Sigmoid colon (tissue), 4 donors: ENCODE measurements at regions not wholly inside any gene's neighbourhood (a gene's known extent, or its start where the extent isn't known, plus 50 kb on each side); places are given as distances from the start of the nearest gene placed in this dataset.

Experiments used
- EP300 ChIP-seq, 4 donors: sonication (generic); formaldehyde crosslinking; IDR thresholded peaks; one replicate each; pipeline ENCODE4 v1.6.1; 2017; ENCODE audit warnings: antibody characterized with exemption in 4 of 4
- POLR2A ChIP-seq, 2 donors: fragments of 450-650 bp; IDR thresholded peaks; one replicate each; pipeline ENCODE4 v1.6.1; 2016; ENCODE audit warnings: antibody characterized with exemption in 2 of 2, mild to moderate bottlenecking in 2 of 2, moderate library complexity in 2 of 2
- POLR2AphosphoS5 ChIP-seq, 4 donors: sonication (generic); formaldehyde crosslinking; IDR thresholded peaks; one replicate each; pipeline ENCODE4 v1.6.1; 2017; ENCODE audit warnings: antibody characterized with exemption in 4 of 4
- TF ChIP-seq, protein P1 (sequence below), 4 experiments: fragments of 450-650 bp in 3 of 4; fragments of 200-600 bp in 1 of 4; IDR thresholded peaks; one replicate each; pipeline ENCODE4 v1.5.1; 2016 to 2019; ENCODE audit warnings: antibody characterized with exemption in 4 of 4, mild to moderate bottlenecking in 3 of 4, moderate library complexity in 2 of 4

DNA sequence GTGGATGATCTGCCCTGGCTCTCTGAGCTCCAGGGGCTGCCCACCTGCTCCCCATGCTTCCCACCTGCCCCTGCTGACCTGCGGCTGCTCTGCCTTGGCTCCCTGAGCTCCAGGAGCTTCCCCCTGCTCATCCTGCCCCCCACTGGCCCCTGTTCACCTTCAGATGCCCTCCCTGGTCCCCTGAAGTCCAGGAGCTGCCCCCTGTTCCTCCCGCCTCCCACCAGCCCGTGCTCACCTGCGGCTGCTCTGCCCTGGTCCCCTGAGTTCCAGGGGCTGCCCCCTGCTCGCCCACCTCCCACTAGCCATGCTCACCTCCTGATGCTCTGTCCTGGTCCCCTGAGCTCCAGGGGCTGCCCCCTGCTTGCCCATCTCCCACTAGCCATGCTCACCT is 219.7 kb downstream of the TMEM121 start:
- TF ChIP-seq POLR2A (IDR thresholded peaks at IDR 0.05) (no peak), EP300 (IDR thresholded peaks at IDR 0.05) (no peak), POLR2AphosphoS5 (IDR thresholded peaks at IDR 0.05) (no peak)
- TF ChIP-seq, protein P1, sequence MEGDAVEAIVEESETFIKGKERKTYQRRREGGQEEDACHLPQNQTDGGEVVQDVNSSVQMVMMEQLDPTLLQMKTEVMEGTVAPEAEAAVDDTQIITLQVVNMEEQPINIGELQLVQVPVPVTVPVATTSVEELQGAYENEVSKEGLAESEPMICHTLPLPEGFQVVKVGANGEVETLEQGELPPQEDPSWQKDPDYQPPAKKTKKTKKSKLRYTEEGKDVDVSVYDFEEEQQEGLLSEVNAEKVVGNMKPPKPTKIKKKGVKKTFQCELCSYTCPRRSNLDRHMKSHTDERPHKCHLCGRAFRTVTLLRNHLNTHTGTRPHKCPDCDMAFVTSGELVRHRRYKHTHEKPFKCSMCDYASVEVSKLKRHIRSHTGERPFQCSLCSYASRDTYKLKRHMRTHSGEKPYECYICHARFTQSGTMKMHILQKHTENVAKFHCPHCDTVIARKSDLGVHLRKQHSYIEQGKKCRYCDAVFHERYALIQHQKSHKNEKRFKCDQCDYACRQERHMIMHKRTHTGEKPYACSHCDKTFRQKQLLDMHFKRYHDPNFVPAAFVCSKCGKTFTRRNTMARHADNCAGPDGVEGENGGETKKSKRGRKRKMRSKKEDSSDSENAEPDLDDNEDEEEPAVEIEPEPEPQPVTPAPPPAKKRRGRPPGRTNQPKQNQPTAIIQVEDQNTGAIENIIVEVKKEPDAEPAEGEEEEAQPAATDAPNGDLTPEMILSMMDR (IDR thresholded peaks at IDR 0.05) = no peak
